K562 (cell line): ENCODE measurements at regions not wholly inside any gene's neighbourhood (a gene's known extent, or its start where the extent isn't known, plus 50 kb on each side); places are given as distances from the start of the nearest gene placed in this dataset.

Experiments
- BHLHE40 ChIP-seq: IDR thresholded peaks from 2 replicates; pipeline ENCODE4 v1.6.1; 2011; ENCODE audit warnings: low read length, improper control_type of control experiment
- MGA ChIP-seq: fragments of 450-650 bp; IDR thresholded peaks from 2 replicates; pipeline ENCODE4 v1.6.1; 2016; ENCODE audit warnings: mild to moderate bottlenecking, moderate library complexity
- NEUROD1 ChIP-seq: fragments of 150-350 bp; IDR thresholded peaks from 2 replicates; pipeline ENCODE4 v1.6.1; 2014; ENCODE audit warnings: borderline replicate concordance, low read length, low read depth; ENCODE audit not compliant: partially characterized antibody
- TCF7L2 ChIP-seq: fragments of 150-350 bp; IDR thresholded peaks from 2 replicates; pipeline ENCODE4 v1.6.1; 2016; ENCODE audit warnings: low read depth, mild to moderate bottlenecking, low read length, moderate library complexity

DNA sequence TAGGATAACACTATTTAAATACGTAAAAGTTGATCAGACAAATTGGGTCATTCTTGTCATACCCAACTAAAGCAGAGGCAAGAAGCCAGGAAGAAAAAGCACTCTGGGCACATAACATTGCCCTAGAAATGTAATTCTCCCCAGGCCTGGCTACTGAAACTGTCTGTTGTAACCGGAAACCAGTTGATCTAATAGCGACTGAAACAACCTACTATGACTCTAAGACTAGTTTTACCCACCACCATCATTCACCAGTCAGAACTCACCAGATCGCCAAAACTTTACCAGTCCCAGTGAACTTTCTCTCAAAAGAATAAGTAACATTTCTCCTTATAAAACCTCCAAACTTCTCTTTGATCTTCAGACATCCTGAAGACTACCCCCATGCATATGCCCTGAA lies 99.3 kb upstream of the WWC1 start (continued):
- TF ChIP-seq MGA (no peak), NEUROD1 (no peak), TCF7L2 (no peak), BHLHE40 (no peak)
